MM.1S (cell line): ENCODE measurements at regions not wholly inside any gene's neighbourhood (a gene's known extent, or its start where the extent isn't known, plus 50 kb on each side); places are given as distances from the start of the nearest gene placed in this dataset.

Experiments used
- CTCF ChIP-seq: fragments of 300-600 bp; sonication (generic); IDR thresholded peaks from 2 replicates; pipeline ENCODE4 v1.5.1; 2016; ENCODE audit warnings: antibody characterized with exemption, low read length, mixed read lengths
- EZH2phosphoT487 ChIP-seq: fragments of 300-600 bp; sonication (generic); IDR thresholded peaks from 2 replicates; pipeline ENCODE4 v1.6.1; 2018; ENCODE audit warnings: antibody characterized with exemption, low read length

GRCh38 chr2:12094134-12094533, 347.7 kb downstream of the LPIN1 start:
- TF ChIP-seq CTCF (no peak), EZH2phosphoT487 (no peak)
